Keratinocyte (primary cell): ENCODE measurements at regions not wholly inside any gene's neighbourhood (a gene's known extent, or its start where the extent isn't known, plus 50 kb on each side); places are given as distances from the start of the nearest gene placed in this dataset.

ENCODE experiments used
- CTCF ChIP-seq, 3 experiments: IDR thresholded peaks in 1 of 3; conservative IDR thresholded peaks in 1 of 3; optimal IDR thresholded peaks in 1 of 3; 2 replicates in 2 of 3; 3 replicates in 1 of 3; pipeline versions ENCODE3 to v1.5.1; 2011; ENCODE audit warnings: low read length in 3 of 3, mild to moderate bottlenecking in 3 of 3, moderate library complexity in 2 of 3, control low read depth in 1 of 3, inconsistent platforms in 1 of 3; ENCODE audit not compliant: insufficient read depth in 2 of 3; ENCODE audit errors: extremely low read depth in 1 of 3
- EZH2 ChIP-seq: IDR thresholded peaks from one replicate; pipeline ENCODE4 v1.6.1; 2012; ENCODE audit warnings: inconsistent platforms, mild to moderate bottlenecking, low read length, moderate library complexity

DNA sequence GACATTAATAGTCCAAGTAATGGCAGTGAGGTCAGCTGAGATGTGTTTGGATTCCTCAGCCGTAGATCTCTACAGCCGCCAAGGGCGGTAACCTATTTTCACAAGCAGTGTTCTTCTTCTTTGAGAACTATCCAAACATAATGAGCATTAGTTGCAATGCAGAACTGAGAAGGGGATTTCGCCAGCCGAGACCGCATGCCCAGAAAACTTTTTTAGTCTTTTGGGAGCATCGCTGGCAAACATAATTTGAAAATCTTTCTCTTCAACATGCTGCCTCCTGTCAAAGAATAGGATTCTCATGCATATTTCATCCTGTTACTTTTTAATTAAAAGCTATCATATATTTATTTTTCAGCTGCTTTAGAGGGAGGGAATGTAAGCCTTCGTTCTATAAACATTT, 81.4 kb upstream of the SEZ6L start:
- TF ChIP-seq CTCF (optimal IDR thresholded peaks at IDR 0.05 in 1 of 3, IDR thresholded peaks at IDR 0.05 in 1 of 3, conservative IDR thresholded peaks at IDR 0.05 in 1 of 3; ENCODE audit: extremely low read depth in 1 of 3, insufficient read depth in 2 of 3, low read length in 3 of 3) (no peak), EZH2 (no peak)
